C4-2B (cell line): ENCODE measurements at regions not wholly inside any gene's neighbourhood (a gene's known extent, or its start where the extent isn't known, plus 50 kb on each side); places are given as distances from the start of the nearest gene placed in this dataset.

Source experiments
- H3K27ac ChIP-seq: fragments of 450-650 bp; 2 replicates; pipeline ENCODE4 v1.5.1; 2017
- ZFX ChIP-seq: fragments of 450-650 bp; IDR thresholded peaks from 2 replicates; pipeline ENCODE4 v1.6.1; 2017
- TF ChIP-seq, protein P1 (sequence below): fragments of 450-650 bp; conservative IDR thresholded peaks from 2 replicates; pipeline ENCODE4 v1.5.1; 2017; ENCODE audit warnings: mild to moderate bottlenecking

DNA sequence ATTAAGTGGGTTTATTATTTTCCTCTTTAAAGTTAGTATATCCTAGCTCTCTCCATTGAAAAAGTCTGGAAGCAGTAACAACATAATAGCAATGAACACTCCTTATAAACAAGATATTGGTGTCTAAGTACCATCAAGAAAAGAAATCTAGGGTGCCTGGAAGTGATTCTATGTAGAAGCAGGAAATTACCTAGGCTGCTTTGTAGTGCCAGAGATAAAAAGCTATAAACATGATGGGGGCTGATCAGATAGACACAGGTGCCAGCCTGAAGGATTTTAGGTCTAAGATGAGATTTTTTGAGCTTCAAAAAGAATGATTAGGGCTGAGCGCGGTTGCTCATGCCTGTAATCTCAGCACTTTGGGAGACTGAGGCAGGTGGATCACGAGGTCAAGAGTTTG lies 1179.3 kb upstream of the CDH9 start:
- TF ChIP-seq ZFX: no peak
- TF ChIP-seq, protein P1, sequence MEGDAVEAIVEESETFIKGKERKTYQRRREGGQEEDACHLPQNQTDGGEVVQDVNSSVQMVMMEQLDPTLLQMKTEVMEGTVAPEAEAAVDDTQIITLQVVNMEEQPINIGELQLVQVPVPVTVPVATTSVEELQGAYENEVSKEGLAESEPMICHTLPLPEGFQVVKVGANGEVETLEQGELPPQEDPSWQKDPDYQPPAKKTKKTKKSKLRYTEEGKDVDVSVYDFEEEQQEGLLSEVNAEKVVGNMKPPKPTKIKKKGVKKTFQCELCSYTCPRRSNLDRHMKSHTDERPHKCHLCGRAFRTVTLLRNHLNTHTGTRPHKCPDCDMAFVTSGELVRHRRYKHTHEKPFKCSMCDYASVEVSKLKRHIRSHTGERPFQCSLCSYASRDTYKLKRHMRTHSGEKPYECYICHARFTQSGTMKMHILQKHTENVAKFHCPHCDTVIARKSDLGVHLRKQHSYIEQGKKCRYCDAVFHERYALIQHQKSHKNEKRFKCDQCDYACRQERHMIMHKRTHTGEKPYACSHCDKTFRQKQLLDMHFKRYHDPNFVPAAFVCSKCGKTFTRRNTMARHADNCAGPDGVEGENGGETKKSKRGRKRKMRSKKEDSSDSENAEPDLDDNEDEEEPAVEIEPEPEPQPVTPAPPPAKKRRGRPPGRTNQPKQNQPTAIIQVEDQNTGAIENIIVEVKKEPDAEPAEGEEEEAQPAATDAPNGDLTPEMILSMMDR: no peak
- no peak overlapping the region for H3K27ac ChIP-seq

DNA sequence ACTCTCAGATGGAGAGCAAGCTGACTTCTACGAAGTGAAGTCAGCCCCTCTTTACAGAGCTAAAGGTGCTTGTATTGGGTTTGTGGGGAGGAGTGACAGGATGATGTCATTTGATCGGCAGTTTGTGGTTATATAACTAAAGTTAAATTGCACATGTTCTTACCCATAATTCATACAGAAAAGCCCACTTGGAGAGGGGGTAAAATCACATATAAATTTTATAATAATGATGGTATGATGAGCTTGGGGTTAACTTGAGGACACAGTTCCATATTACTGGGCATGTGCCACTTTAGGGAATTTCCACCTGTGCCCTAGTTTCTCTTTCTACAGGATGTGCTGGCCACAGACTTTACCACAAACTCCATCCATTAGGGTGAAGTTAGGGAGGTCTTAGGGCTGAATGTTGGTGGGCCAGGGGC lies 1178.6 kb upstream of the CDH9 start:
- peak overlapping the region; percentile 38; the same call in 1 of the 2 replicates for H3K27ac ChIP-seq

GRCh38 chr5:28215091-28215490 lies 1176.7 kb upstream of the CDH9 start:
- H3K27ac ChIP-seq: no peak overlapping the region
- TF ChIP-seq ZFX: no peak
- TF ChIP-seq, protein P1: no peak

More for the DNA sequence above, 1178.6 kb upstream of the CDH9 start:
- TF ChIP-seq, protein P1: no peak
- no peak for TF ChIP-seq ZFX

DNA sequence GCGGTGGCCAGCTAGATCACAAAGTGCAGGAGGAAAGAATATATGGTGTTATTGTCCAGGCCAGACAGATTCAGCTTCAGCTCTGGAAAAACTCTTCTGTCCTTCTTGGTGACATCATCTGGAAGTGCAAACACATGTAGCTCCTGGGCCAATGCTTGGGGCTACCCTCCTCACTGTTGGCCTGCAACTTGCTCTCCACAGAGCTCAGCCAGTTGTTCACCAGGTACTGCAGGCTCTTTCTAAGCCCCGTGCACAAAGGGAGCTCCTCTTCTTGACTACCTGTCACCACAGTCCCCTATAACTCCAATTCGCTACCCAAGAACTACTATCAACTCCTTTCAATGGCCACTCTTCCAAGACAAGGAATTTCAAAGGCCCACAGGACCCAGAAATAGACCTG lies 1175.9 kb upstream of the CDH9 start:
- no peak for TF ChIP-seq ZFX
- TF ChIP-seq, protein P1: no peak
- peak overlapping the region; percentile 63 for H3K27ac ChIP-seq

DNA sequence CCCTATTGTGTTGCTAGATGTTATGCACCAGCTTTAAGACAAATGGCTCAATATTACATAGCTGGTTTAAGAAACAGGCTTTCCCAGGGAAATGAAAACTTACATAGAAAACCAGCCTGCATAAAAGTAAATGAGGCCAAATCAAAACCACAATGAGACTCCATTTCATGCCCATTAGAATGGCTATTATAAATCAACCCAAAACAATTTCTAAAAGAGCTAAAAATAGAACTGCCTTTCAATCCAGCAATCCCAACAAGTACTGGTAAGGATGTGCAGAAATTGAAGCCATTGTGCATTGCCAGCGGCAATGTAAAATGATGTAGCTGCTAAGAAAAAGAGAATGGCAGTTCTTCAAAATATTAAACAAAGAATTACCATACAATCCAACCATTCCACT lies 1170.0 kb upstream of the CDH9 start:
- TF ChIP-seq, protein P1: no peak
- TF ChIP-seq ZFX: no peak
- H3K27ac ChIP-seq: no peak overlapping the region

DNA sequence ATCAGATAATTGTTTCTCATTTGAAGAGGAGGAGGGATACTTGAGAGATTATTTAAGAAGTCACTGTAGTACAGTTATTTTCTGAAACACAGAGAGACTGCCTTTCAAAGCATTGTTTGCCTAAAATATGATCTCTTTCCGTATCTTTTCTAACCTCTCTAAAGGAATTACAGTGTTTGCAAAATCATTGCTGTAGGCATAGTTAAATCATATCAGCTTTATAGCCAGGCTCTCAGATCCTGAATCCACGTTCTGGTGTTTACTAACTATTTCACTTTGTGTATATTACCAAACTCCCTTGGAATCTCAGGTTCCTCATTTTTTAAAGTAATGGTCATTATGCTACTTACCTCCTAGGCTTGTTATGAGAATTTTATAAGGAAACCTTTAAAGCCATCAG lies 1151.6 kb upstream of the CDH9 start:
- TF ChIP-seq, protein P1: no peak
- TF ChIP-seq ZFX: no peak
- H3K27ac ChIP-seq: no peak overlapping the region

DNA sequence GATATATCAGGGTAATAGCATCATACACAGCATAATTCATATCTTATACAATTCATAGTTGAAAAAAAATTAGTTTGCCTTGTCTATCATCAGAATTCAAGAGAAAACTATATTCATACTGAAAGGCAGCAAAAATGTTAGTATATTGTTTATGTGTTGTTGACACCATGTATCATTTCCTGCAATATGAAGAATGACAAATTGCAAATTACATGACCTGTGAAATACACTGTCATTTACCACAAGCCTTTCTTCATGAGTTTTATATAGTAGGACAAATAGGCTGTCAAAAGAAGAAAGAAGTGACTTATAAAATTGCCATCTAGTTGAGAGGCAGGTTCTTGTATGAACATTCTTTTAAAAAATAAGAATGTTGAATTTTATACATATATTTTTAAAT lies 1136.3 kb upstream of the CDH9 start:
- no peak for TF ChIP-seq ZFX
- TF ChIP-seq, protein P1: no peak
- no peak overlapping the region for H3K27ac ChIP-seq
